ENCODE measurements at regions not wholly inside any gene's neighbourhood (a gene's known extent, or its start where the extent isn't known, plus 50 kb on each side); places are given as distances from the start of the nearest gene placed in this dataset.

- TF ChIP-seq CTCF (IDR thresholded peaks at IDR 0.05) = no peak
- 53 to 69% methylated on average over 5 of the region's 5 CpGs for WGBS, 2 donors
- DNase-seq (no peak), FAIRE-seq (no peak), ATAC-seq (no peak)
- Histone ChIP-seq H3K27ac (no peak overlapping the region), H3K9me3 (no peaks in the 10 kb centered on the region), H3K27me3 (no peaks in the 10 kb centered on the region), H3K4me1 (peaks cover 6 to 26% (median 20%) of the 10 kb centered on the region in 3 donors), H3K4me3 (no peak overlapping the region), H3K36me3 (no peaks in the 10 kb centered on the region)
- intact Hi-C loops (cut with DNase I) = loop anchor here in 1 of 3 donors (10.0 kb wide), 2 partner anchors 112 to 278 kb away; partner anchors contain the start of gene CCND2
These were observed 123.1 kb upstream of the PARP11 start for GRCh38 chr12:3996322-3996721.

- no peaks in the 10 kb centered on the region for H3K9me3 ChIP-seq
- no peak for FAIRE-seq
- no peak overlapping the region for H3K4me3 ChIP-seq
- intact Hi-C loops (cut with DNase I) = loop anchor here in 1 of 3 donors (10.0 kb wide), 2 partner anchors 111 to 279 kb away; partner anchors contain the start of gene CCND2
- no peaks in the 10 kb centered on the region for H3K36me3 ChIP-seq
- ATAC-seq = no peak
- no peak overlapping the region for H3K27ac ChIP-seq
- H3K27me3 ChIP-seq = no peaks in the 10 kb centered on the region
- peaks cover 6 to 25% (median 18%) of the 10 kb centered on the region in 3 donors for H3K4me1 ChIP-seq
- no peak for DNase-seq
- TF ChIP-seq CTCF (IDR thresholded peaks at IDR 0.05) = no peak
- 92% methylated on average over 2 of the region's 2 CpGs for WGBS, 2 donors
These were observed 122.1 kb upstream of the PARP11 start for GRCh38 chr12:3995306-3995705.

- 68 to 71% methylated on average over 3 of the region's 3 CpGs for WGBS, 2 donors
- Histone ChIP-seq H3K36me3 (no peaks in the 10 kb centered on the region), H3K27ac (no peak overlapping the region), H3K27me3 (no peaks in the 10 kb centered on the region), H3K9me3 (no peaks in the 10 kb centered on the region), H3K4me3 (no peak overlapping the region), H3K4me1 (peaks cover 6 to 20% (median 10%) of the 10 kb centered on the region in 3 donors)
- DNase-seq (no peak), ATAC-seq (no peak), FAIRE-seq (no peak)
- intact Hi-C loops (cut with DNase I) = loop anchor here in 2 of 3 donors (5.0 to 10.0 kb wide), 4 partner anchors 43 to 280 kb away; partner anchors contain the start of gene CCND2 (in 1 of the 2)
- no peak for TF ChIP-seq CTCF (IDR thresholded peaks at IDR 0.05)
These were observed 121.3 kb upstream of the PARP11 start for GRCh38 chr12:3994500-3994899.

GRCh38 chr12:3992945-3993344 lies 119.7 kb upstream of the PARP11 start:
- WGBS, 2 donors = 68 to 74% methylated on average over 4 of the region's 4 CpGs
- FAIRE-seq = no peak
- TF ChIP-seq CTCF (IDR thresholded peaks at IDR 0.05) = no peak
- no peak overlapping the region for H3K4me3 ChIP-seq
- H3K4me1 ChIP-seq = peaks cover 0 to 5% (median 0%) of the 10 kb centered on the region in 3 donors
- no peak for ATAC-seq
- intact Hi-C loops (cut with DNase I) = loop anchor here in 2 of 3 donors (5.0 to 10.0 kb wide), 4 partner anchors 44 to 282 kb away; partner anchors contain the start of gene CCND2 (in 1 of the 2)
- H3K27me3 ChIP-seq = no peaks in the 10 kb centered on the region
- DNase-seq = no peak
- H3K27ac ChIP-seq = no peak overlapping the region
- H3K9me3 ChIP-seq = no peaks in the 10 kb centered on the region
- H3K36me3 ChIP-seq = no peaks in the 10 kb centered on the region

GRCh38 chr12:3991798-3992580 lies 118.8 kb upstream of the PARP11 start:
- H3K27ac ChIP-seq = no peak overlapping the region
- intact Hi-C loops (cut with DNase I) = loop anchor here in 2 of 3 donors (5.0 to 10.0 kb wide), 4 partner anchors 45 to 283 kb away; partner anchors contain the start of gene CCND2 (in 1 of the 2)
- FAIRE-seq (no peak), ATAC-seq (no peak), DNase-seq (no peak)
- H3K36me3 ChIP-seq = no peaks in the 10 kb centered on the region
- H3K27me3 ChIP-seq = no peaks in the 10 kb centered on the region
- WGBS, 2 donors = 80 to 83% methylated on average over 11 of the region's 11 CpGs
- H3K9me3 ChIP-seq = no peaks in the 10 kb centered on the region
- no peak for TF ChIP-seq CTCF (IDR thresholded peaks at IDR 0.05)
- H3K4me1 ChIP-seq = no peaks in the 10 kb centered on the region
- no peak overlapping the region for H3K4me3 ChIP-seq

Data from pancreas (tissue), 10 donors.